ENCODE measurements at regions not wholly inside any gene's neighbourhood (a gene's known extent, or its start where the extent isn't known, plus 50 kb on each side); places are given as distances from the start of the nearest gene placed in this dataset.

GRCh38 chr3:80668600-80669294 lies 900.9 kb upstream of the ROBO1 start:
- no peaks in the 10 kb centered on the region for H3K27me3 ChIP-seq
- no peak overlapping the region for H3K4me3 ChIP-seq
- H3K27ac ChIP-seq = no peak overlapping the region
- WGBS, 2 donors = 67 to 78% methylated on average over 4 of the region's 4 CpGs
- H3K36me3 ChIP-seq (ENCODE audit: low read depth, missing control alignments) = no peaks in the 10 kb centered on the region
- H3K4me1 ChIP-seq = no peaks in the 10 kb centered on the region
- TF ChIP-seq POLR2A (IDR thresholded peaks at IDR 0.05) = no peak
- TF ChIP-seq CTCF (IDR thresholded peaks at IDR 0.05) = no peak
- DNase-seq = no peak
- intact Hi-C loops (cut with DNase I; ENCODE audit: low total_unique reads) = no loop called here
- H3K9me3 ChIP-seq = no peaks in the 10 kb centered on the region

GRCh38 chr3:80668100-80668499 lies 900.3 kb upstream of the ROBO1 start:
- Histone ChIP-seq H3K27me3 (no peaks in the 10 kb centered on the region), H3K4me3 (no peak overlapping the region), H3K36me3 (ENCODE audit: low read depth, missing control alignments) (no peaks in the 10 kb centered on the region), H3K9me3 (no peaks in the 10 kb centered on the region), H3K4me1 (no peaks in the 10 kb centered on the region), H3K27ac (no peak overlapping the region)
- DNase-seq = no peak
- TF ChIP-seq POLR2A (IDR thresholded peaks at IDR 0.05) = no peak
- no peak for TF ChIP-seq CTCF (IDR thresholded peaks at IDR 0.05)
- intact Hi-C loops (cut with DNase I; ENCODE audit: low total_unique reads) = no loop called here

DNA sequence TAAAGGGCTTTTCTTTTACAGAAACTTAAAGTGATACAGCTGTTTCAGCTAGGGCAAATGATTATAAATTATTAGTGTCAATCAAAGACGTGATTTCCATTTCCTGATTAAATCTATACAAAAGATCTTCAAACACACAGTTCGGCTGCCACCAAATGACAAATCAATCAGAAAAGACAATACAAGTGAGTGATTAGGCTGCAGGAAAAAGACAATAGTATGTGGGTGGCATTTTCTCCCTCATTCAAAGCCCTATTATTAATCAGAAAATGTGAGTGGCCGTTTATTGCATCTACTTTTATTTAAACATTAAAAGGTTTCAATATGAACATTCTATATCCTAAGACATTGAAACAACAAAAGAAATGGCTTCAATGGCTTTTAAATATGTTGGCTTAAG lies 895.6 kb upstream of the ROBO1 start:
- Histone ChIP-seq H3K4me1 (no peaks in the 10 kb centered on the region), H3K36me3 (ENCODE audit: low read depth, missing control alignments) (no peaks in the 10 kb centered on the region), H3K4me3 (no peak overlapping the region), H3K27me3 (no peaks in the 10 kb centered on the region), H3K9me3 (no peaks in the 10 kb centered on the region), H3K27ac (no peak overlapping the region)
- 73 to 79% methylated on average over 3 of the region's 3 CpGs for WGBS, 2 donors
- DNase-seq = no peak
- TF ChIP-seq POLR2A (IDR thresholded peaks at IDR 0.05) = no peak
- no peak for TF ChIP-seq CTCF (IDR thresholded peaks at IDR 0.05)
- intact Hi-C loops (cut with DNase I; ENCODE audit: low total_unique reads) = no loop called here

DNA sequence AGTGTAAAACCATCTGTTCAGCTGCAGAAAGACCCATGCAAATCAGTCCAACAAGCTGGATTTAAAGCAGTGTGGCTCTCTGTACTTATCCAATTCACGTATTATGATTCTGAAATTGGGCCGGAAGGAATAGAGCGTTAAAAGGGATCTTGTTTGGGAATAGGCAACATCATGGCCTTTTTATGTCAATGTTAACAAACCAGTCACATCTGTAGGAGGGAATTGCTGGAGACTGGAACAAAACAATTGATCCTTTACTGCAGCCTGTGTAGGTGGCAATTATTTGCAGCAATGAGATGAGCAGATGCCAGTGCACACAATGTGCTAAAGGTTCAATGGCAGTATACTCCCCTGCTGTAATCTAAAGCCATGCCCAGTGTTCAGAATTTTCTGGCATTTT lies 887.4 kb upstream of the ROBO1 start:
- Histone ChIP-seq H3K27me3 (no peaks in the 10 kb centered on the region), H3K4me3 (no peak overlapping the region), H3K4me1 (no peaks in the 10 kb centered on the region), H3K27ac (no peak overlapping the region), H3K9me3 (no peaks in the 10 kb centered on the region), H3K36me3 (ENCODE audit: low read depth, missing control alignments) (no peaks in the 10 kb centered on the region)
- intact Hi-C loops (cut with DNase I; ENCODE audit: low total_unique reads) = no loop called here
- no peak for DNase-seq
- 76 to 82% methylated on average over 3 of the region's 3 CpGs for WGBS, 2 donors
- no peak for TF ChIP-seq CTCF (IDR thresholded peaks at IDR 0.05)
- no peak for TF ChIP-seq POLR2A (IDR thresholded peaks at IDR 0.05)

GRCh38 chr3:80649170-80649569 lies 881.4 kb upstream of the ROBO1 start:
- no peaks in the 10 kb centered on the region for H3K4me1 ChIP-seq
- intact Hi-C loops (cut with DNase I; ENCODE audit: low total_unique reads) = no loop called here
- no peaks in the 10 kb centered on the region for H3K27me3 ChIP-seq
- no peak overlapping the region for H3K4me3 ChIP-seq
- no peak for DNase-seq
- no peaks in the 10 kb centered on the region for H3K36me3 ChIP-seq (ENCODE audit: low read depth, missing control alignments)
- H3K9me3 ChIP-seq = no peaks in the 10 kb centered on the region
- no peak overlapping the region for H3K27ac ChIP-seq
- TF ChIP-seq CTCF (IDR thresholded peaks at IDR 0.05) (no peak), POLR2A (IDR thresholded peaks at IDR 0.05) (no peak)

Data from testis (tissue), 2 donors.